SIG-M5 (cell line): ENCODE measurements at regions not wholly inside any gene's neighbourhood (a gene's known extent, or its start where the extent isn't known, plus 50 kb on each side); places are given as distances from the start of the nearest gene placed in this dataset.
"Not testable (repeated sequence)": the region's sequence is repeated elsewhere in the genome, so short reads cannot be mapped to it uniquely, and the experiment has no call there.

ENCODE experiments used
- DNase-seq: peaks from one replicate; lab custom pipeline; 2025; lab: John Stamatoyannopoulos, UW

GRCh38 chr1:232164078-232164963 is 465.6 kb downstream of the SIPA1L2 start:
- DNase-seq: no peak

- DNase-seq: no peak
These were observed 466.4 kb downstream of the SIPA1L2 start for GRCh38 chr1:232163533-232163932.

GRCh38 chr1:232162001-232162400 is 467.9 kb downstream of the SIPA1L2 start:
- no peak for DNase-seq

GRCh38 chr1:232158558-232158957 is 471.4 kb downstream of the SIPA1L2 start:
- not testable (repeated sequence) for DNase-seq

GRCh38 chr1:232156070-232156469 is 473.9 kb downstream of the SIPA1L2 start:
- not testable (repeated sequence) for DNase-seq

- no peak for DNase-seq
These were observed 476.3 kb downstream of the SIPA1L2 start for GRCh38 chr1:232153652-232154051.

- no peak for DNase-seq
These were observed 479.0 kb downstream of the SIPA1L2 start for GRCh38 chr1:232150770-232151548.

- no peak for DNase-seq
These were observed 480.4 kb downstream of the SIPA1L2 start for GRCh38 chr1:232149287-232150201.

- DNase-seq: no peak
These were observed 482.7 kb downstream of the SIPA1L2 start for GRCh38 chr1:232147215-232147614.

GRCh38 chr1:232146514-232146913 is 483.4 kb downstream of the SIPA1L2 start:
- DNase-seq: no peak

GRCh38 chr1:232145768-232146167 is 484.2 kb downstream of the SIPA1L2 start:
- DNase-seq: no peak

- DNase-seq: no peak
These were observed 485.2 kb downstream of the SIPA1L2 start for GRCh38 chr1:232144696-232145230.

GRCh38 chr1:232143315-232143886 is 486.5 kb downstream of the SIPA1L2 start:
- DNase-seq: no peak

GRCh38 chr1:232142403-232143314 is 487.3 kb downstream of the SIPA1L2 start:
- no peak for DNase-seq

- DNase-seq: not testable (repeated sequence)
These were observed 488.8 kb downstream of the SIPA1L2 start for GRCh38 chr1:232141167-232141448.

GRCh38 chr1:232140419-232141166 is 489.3 kb downstream of the SIPA1L2 start:
- no peak for DNase-seq

- DNase-seq: no peak
These were observed 490.5 kb downstream of the SIPA1L2 start for GRCh38 chr1:232139444-232139843.

GRCh38 chr1:232138044-232138443 is 491.9 kb downstream of the SIPA1L2 start:
- DNase-seq: no peak

GRCh38 chr1:232137066-232137465 is 492.9 kb downstream of the SIPA1L2 start:
- DNase-seq: no peak

- DNase-seq: no peak
These were observed 493.8 kb downstream of the SIPA1L2 start for GRCh38 chr1:232136136-232136535.
